H1 (cell line): ENCODE measurements at regions not wholly inside any gene's neighbourhood (a gene's known extent, or its start where the extent isn't known, plus 50 kb on each side); places are given as distances from the start of the nearest gene placed in this dataset.

Source experiments
- BRCA1 ChIP-seq: IDR thresholded peaks from 2 replicates; pipeline ENCODE4 v1.6.1; 2012; ENCODE audit warnings: low read depth, low read length, improper control_type of control experiment
- CHD7 ChIP-seq: fragments of 300-600 bp; sonication (generic); IDR thresholded peaks from 2 replicates; pipeline ENCODE4 v1.7.1; 2012; ENCODE audit warnings: low read length, moderate library complexity, mild to moderate bottlenecking, inconsistent platforms; ENCODE audit not compliant: insufficient replicate concordance
- NANOG ChIP-seq: IDR thresholded peaks from 2 replicates; pipeline ENCODE4 v1.6.1; 2011; ENCODE audit warnings: low read length, low read depth, mild to moderate bottlenecking, inconsistent platforms; ENCODE audit not compliant: insufficient read depth, poor library complexity, severe bottlenecking
- POLR2A ChIP-seq, 2 experiments: IDR thresholded peaks; 1 replicate in 1 of 2; 2 replicates in 1 of 2; pipeline ENCODE4 v1.6.1; 2011; ENCODE audit warnings: low read depth in 2 of 2, low read length in 2 of 2, mild to moderate bottlenecking in 2 of 2; ENCODE audit errors: control extremely low read depth in 1 of 2
- RXRA ChIP-seq: IDR thresholded peaks from 2 replicates; pipeline ENCODE4 v1.6.1; 2011; ENCODE audit warnings: low read depth, mild to moderate bottlenecking, low read length, moderate library complexity; ENCODE audit not compliant: insufficient read depth
- TAF7 ChIP-seq: optimal IDR thresholded peaks from 2 replicates; pipeline ENCODE3; 2011; ENCODE audit warnings: low read depth, mild to moderate bottlenecking, inconsistent platforms, low read length, moderate library complexity, borderline replicate concordance
- TF ChIP-seq, protein P1 (sequence below): IDR thresholded peaks from 2 replicates; pipeline ENCODE4 v1.6.1; 2011; ENCODE audit warnings: low read depth, mild to moderate bottlenecking, low read length; ENCODE audit not compliant: insufficient read depth

DNA sequence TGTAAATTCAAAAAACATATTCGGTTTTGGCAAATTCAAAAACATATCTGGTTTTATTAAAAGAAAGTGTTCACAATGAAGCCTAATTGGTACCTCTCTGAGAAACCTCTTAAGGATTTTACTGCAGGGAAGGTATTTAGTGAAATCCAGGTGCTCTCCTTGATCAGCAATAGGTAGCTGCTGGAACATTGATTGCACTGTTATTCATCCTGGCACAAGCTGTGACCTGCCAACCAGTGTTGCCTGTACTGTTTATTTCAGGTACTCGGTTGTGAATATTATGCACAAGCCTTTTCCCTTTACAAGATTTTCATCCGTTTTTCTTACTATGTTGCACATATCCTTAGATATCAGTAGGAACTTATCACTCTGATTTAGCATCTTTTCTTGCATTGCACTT is 155.8 kb upstream of the ZEB2 start (continued):
- TF ChIP-seq CHD7, result no peak
- TF ChIP-seq RXRA, result no peak
- no peak for TF ChIP-seq TAF7
- TF ChIP-seq, protein P1, sequence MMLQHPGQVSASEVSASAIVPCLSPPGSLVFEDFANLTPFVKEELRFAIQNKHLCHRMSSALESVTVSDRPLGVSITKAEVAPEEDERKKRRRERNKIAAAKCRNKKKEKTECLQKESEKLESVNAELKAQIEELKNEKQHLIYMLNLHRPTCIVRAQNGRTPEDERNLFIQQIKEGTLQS, result no peak
- TF ChIP-seq NANOG, result no peak
- no peak for TF ChIP-seq BRCA1
- no peak for TF ChIP-seq POLR2A (IDR thresholded peaks at IDR 0.05; ENCODE audit: control extremely low read depth in 1 of 2, low read depth in 2 of 2, low read length in 2 of 2)
- TF ChIP-seq, all 59 proteins: peak for 0
